ENCODE measurements at regions not wholly inside any gene's neighbourhood (a gene's known extent, or its start where the extent isn't known, plus 50 kb on each side); places are given as distances from the start of the nearest gene placed in this dataset.

DNA sequence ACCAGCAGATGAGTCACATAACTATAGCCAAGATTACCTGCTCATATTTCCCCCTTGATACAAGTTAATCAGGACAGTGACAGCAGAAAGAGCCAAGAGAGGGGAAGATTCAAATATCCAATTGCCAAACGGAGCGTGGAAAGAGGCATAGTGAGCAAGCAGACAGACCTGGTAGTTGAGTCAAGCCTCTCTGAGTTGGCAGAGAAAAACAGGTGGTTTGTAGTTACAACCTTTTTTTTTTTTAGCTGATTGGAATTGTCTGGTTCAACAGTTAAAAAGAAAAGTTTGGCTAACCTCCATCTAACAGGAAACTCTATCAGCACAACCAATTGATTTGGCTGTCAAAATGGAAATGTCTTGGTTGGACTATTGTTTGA is 272.1 kb downstream of the TLE1 start:
- no peaks in the 10 kb centered on the region for H3K27me3 Mint-ChIP-seq (ENCODE audit: low read depth)
- H3K36me3 Mint-ChIP-seq (ENCODE audit: low read depth) = peaks cover 3% of the 10 kb centered on the region
- peak overlapping the region in 1 of 3 experiments; percentile 18 for H3K4me3 Mint-ChIP-seq
- TF ChIP-seq, protein P1, sequence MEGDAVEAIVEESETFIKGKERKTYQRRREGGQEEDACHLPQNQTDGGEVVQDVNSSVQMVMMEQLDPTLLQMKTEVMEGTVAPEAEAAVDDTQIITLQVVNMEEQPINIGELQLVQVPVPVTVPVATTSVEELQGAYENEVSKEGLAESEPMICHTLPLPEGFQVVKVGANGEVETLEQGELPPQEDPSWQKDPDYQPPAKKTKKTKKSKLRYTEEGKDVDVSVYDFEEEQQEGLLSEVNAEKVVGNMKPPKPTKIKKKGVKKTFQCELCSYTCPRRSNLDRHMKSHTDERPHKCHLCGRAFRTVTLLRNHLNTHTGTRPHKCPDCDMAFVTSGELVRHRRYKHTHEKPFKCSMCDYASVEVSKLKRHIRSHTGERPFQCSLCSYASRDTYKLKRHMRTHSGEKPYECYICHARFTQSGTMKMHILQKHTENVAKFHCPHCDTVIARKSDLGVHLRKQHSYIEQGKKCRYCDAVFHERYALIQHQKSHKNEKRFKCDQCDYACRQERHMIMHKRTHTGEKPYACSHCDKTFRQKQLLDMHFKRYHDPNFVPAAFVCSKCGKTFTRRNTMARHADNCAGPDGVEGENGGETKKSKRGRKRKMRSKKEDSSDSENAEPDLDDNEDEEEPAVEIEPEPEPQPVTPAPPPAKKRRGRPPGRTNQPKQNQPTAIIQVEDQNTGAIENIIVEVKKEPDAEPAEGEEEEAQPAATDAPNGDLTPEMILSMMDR (IDR thresholded peaks at IDR 0.05; ENCODE audit: unreplicated experiment in 3 of 3) = no peak
- peaks cover 42% of the 10 kb centered on the region for H3K4me1 Mint-ChIP-seq
- H3K27ac Mint-ChIP-seq = peak overlapping the region in 2 of 3 experiments; percentile 38 to 56
- peaks cover 14% of the 10 kb centered on the region for H3K9me3 Mint-ChIP-seq

GRCh38 chr9:81416476-81417298 is 272.7 kb downstream of the TLE1 start:
- Mint-ChIP-seq H3K4me1 (peaks cover 42% of the 10 kb centered on the region), H3K4me3 (peak overlapping the region in 1 of 3 experiments; percentile 18), H3K36me3 (ENCODE audit: low read depth) (no peaks in the 10 kb centered on the region), H3K27ac (peak overlapping the region; percentile 2 to 56 (median 38)), H3K9me3 (peaks cover 9% of the 10 kb centered on the region), H3K27me3 (ENCODE audit: low read depth) (no peaks in the 10 kb centered on the region)
- TF ChIP-seq, protein P1 (IDR thresholded peaks at IDR 0.05; ENCODE audit: unreplicated experiment in 3 of 3) = no peak

DNA sequence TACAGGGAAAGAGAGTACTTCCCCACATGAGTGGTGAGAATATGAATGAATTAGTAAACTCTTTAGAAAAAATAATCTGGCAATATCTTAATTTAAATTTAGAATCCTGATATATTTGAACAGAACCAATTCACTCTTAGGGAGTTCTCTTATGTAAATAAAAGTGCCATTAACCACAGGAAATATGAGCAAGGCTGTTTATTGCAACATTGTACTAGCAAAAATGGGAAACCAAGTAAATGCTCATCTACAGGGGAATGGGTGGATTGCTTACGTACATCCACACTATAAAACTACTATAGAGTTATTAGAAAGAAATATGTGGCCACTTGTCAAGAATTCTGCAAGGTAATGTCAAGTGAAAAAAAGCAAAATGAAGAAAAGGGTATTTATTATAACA is 274.5 kb downstream of the TLE1 start:
- no peak overlapping the region for H3K4me3 Mint-ChIP-seq
- H3K36me3 Mint-ChIP-seq (ENCODE audit: low read depth) = no peaks in the 10 kb centered on the region
- no peak overlapping the region for H3K27ac Mint-ChIP-seq
- H3K4me1 Mint-ChIP-seq = peaks cover 42% of the 10 kb centered on the region
- peaks cover 10% of the 10 kb centered on the region for H3K9me3 Mint-ChIP-seq
- TF ChIP-seq, protein P1 (IDR thresholded peaks at IDR 0.05; ENCODE audit: unreplicated experiment in 3 of 3) = no peak
- H3K27me3 Mint-ChIP-seq (ENCODE audit: low read depth) = no peaks in the 10 kb centered on the region

GRCh38 chr9:81411961-81412360 is 277.4 kb downstream of the TLE1 start:
- H3K4me3 Mint-ChIP-seq = no peak overlapping the region
- no peak overlapping the region for H3K27ac Mint-ChIP-seq
- no peaks in the 10 kb centered on the region for H3K27me3 Mint-ChIP-seq (ENCODE audit: low read depth)
- TF ChIP-seq, protein P1 (IDR thresholded peaks at IDR 0.05; ENCODE audit: unreplicated experiment in 3 of 3) = no peak
- peaks cover 27% of the 10 kb centered on the region for H3K4me1 Mint-ChIP-seq
- H3K36me3 Mint-ChIP-seq (ENCODE audit: low read depth) = no peaks in the 10 kb centered on the region
- peaks cover 6% of the 10 kb centered on the region for H3K9me3 Mint-ChIP-seq

DNA sequence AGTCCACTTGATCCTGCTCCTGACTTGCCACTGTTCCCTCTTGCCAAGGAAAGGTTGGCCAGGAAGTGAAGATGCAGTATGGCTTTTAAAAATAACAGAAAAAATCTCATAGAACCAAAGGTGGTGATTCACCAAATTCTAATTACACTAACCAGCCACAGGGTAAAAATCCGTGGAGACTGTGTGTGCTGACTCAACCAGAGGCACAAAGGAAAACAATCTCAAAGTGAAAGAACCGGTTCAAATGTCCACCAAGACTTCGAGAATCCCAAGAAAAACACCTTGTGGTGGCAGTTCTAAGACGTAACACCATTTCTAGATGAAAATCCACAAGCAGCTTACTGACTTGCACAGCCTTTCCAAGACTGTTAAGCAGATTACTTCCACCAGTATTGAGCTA is 279.1 kb downstream of the TLE1 start:
- H3K36me3 Mint-ChIP-seq (ENCODE audit: low read depth) = no peaks in the 10 kb centered on the region
- no peaks in the 10 kb centered on the region for H3K27me3 Mint-ChIP-seq (ENCODE audit: low read depth)
- no peak overlapping the region for H3K4me3 Mint-ChIP-seq
- TF ChIP-seq, protein P1 (IDR thresholded peaks at IDR 0.05; ENCODE audit: unreplicated experiment in 3 of 3) = no peak
- peaks cover 9% of the 10 kb centered on the region for H3K4me1 Mint-ChIP-seq
- H3K27ac Mint-ChIP-seq = no peak overlapping the region
- H3K9me3 Mint-ChIP-seq = peaks cover 6% of the 10 kb centered on the region

GRCh38 chr9:81408951-81409350 is 280.4 kb downstream of the TLE1 start:
- H3K4me1 Mint-ChIP-seq = peaks cover 2% of the 10 kb centered on the region
- no peak overlapping the region for H3K4me3 Mint-ChIP-seq
- H3K9me3 Mint-ChIP-seq = peaks cover 6% of the 10 kb centered on the region
- TF ChIP-seq, protein P1 (IDR thresholded peaks at IDR 0.05; ENCODE audit: unreplicated experiment in 3 of 3) = no peak
- H3K27ac Mint-ChIP-seq = no peak overlapping the region
- H3K36me3 Mint-ChIP-seq (ENCODE audit: low read depth) = no peaks in the 10 kb centered on the region
- H3K27me3 Mint-ChIP-seq (ENCODE audit: low read depth) = no peaks in the 10 kb centered on the region
